ENCODE measurements at regions not wholly inside any gene's neighbourhood (a gene's known extent, or its start where the extent isn't known, plus 50 kb on each side); places are given as distances from the start of the nearest gene placed in this dataset.

DNA sequence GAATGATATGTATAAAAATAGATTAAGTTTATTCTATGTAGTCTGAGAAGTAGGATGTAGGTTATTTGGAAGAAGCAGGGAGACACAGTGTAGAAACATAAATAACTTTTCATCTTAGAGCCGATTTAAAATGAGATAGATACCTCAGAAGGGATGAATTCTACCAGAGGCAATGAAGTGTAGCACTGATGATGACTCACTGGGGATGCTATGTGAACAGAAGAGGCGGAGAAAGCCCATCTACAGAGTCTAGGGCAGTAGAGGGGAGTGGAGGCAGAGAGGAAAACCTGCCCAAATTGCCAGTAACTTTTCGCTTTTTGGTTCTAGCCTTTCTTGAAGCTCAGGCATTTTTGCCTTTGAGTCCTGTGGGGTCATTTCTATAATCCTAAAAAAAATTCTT, 451.8 kb downstream of the ATP23 start:
- H3K4me1 ChIP-seq: no peaks in the 10 kb centered on the region
- no peaks in the 10 kb centered on the region for H3K27me3 ChIP-seq
- H3K4me3 ChIP-seq: no peak overlapping the region
- TF ChIP-seq EP300 (IDR thresholded peaks at IDR 0.05) (no peak), POLR2A (IDR thresholded peaks at IDR 0.05) (no peak), POLR2AphosphoS5 (IDR thresholded peaks at IDR 0.05) (no peak)
- TF ChIP-seq, protein P1, sequence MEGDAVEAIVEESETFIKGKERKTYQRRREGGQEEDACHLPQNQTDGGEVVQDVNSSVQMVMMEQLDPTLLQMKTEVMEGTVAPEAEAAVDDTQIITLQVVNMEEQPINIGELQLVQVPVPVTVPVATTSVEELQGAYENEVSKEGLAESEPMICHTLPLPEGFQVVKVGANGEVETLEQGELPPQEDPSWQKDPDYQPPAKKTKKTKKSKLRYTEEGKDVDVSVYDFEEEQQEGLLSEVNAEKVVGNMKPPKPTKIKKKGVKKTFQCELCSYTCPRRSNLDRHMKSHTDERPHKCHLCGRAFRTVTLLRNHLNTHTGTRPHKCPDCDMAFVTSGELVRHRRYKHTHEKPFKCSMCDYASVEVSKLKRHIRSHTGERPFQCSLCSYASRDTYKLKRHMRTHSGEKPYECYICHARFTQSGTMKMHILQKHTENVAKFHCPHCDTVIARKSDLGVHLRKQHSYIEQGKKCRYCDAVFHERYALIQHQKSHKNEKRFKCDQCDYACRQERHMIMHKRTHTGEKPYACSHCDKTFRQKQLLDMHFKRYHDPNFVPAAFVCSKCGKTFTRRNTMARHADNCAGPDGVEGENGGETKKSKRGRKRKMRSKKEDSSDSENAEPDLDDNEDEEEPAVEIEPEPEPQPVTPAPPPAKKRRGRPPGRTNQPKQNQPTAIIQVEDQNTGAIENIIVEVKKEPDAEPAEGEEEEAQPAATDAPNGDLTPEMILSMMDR (IDR thresholded peaks at IDR 0.05): no peak
- WGBS, 2 donors (ENCODE audit: low coverage in 1 of 2): 90 to 95% methylated on average over 3 of the region's 3 CpGs
- H3K9me3 ChIP-seq: no peaks in the 10 kb centered on the region
- ATAC-seq: no peak
- no peaks in the 10 kb centered on the region for H3K36me3 ChIP-seq
- H3K27ac ChIP-seq: no peak overlapping the region

DNA sequence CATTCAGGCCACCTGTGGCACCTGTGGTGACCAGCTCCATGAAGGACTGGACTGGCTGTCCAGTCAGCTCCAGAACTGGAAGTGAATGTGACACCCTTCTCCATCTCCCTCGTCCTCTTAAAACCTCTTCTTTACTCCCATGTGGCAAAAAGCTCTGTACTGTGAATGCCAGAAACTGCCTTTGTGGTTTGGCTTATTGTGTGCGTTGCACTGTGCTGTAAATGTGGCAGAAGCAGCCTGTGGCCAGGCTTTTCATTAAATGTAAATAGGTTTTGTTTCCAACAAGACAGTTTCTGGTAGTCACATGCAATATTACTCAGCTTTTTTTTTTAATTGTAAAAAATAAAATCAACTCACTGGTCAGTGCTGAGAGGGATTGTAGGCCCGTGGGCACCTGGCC, 453.7 kb downstream of the ATP23 start:
- ATAC-seq: no peak
- no peaks in the 10 kb centered on the region for H3K27me3 ChIP-seq
- H3K4me3 ChIP-seq: no peak overlapping the region
- H3K36me3 ChIP-seq: no peaks in the 10 kb centered on the region
- TF ChIP-seq POLR2A (IDR thresholded peaks at IDR 0.05): no peak
- TF ChIP-seq, protein P1 (IDR thresholded peaks at IDR 0.05): no peak
- TF ChIP-seq EP300 (IDR thresholded peaks at IDR 0.05): no peak
- no peaks in the 10 kb centered on the region for H3K4me1 ChIP-seq
- no peaks in the 10 kb centered on the region for H3K9me3 ChIP-seq
- H3K27ac ChIP-seq: no peak overlapping the region
- WGBS, 2 donors (ENCODE audit: low coverage in 1 of 2): 84 to 85% methylated on average over 2 to 3 of the region's 3 CpGs

DNA sequence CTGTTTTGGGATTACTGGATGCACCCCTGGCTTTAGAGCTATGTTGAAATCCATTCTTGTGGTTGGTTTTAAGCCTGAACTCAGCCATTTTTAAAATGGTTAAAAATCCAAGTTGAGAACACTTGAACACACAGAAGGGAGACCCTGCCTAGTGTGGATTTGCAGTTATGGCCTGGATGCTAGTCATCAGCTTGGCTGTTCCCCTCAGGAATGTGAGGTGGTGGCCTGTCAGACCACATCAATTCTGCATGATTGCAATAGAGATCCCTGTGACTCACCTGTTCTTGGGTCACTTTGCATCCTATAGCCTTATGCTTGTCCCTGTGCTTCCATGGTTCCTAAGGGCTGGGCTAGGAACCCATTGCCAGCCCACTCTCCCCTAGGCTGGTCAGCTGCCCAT, 454.1 kb downstream of the ATP23 start:
- Histone ChIP-seq H3K4me1 (no peaks in the 10 kb centered on the region), H3K9me3 (no peaks in the 10 kb centered on the region), H3K36me3 (no peaks in the 10 kb centered on the region), H3K4me3 (no peak overlapping the region), H3K27me3 (no peaks in the 10 kb centered on the region), H3K27ac (no peak overlapping the region)
- no peak for ATAC-seq
- TF ChIP-seq POLR2A (IDR thresholded peaks at IDR 0.05): no peak
- no peak for TF ChIP-seq POLR2AphosphoS5 (IDR thresholded peaks at IDR 0.05)
- TF ChIP-seq, protein P1 (IDR thresholded peaks at IDR 0.05): no peak
- no peak for TF ChIP-seq EP300 (IDR thresholded peaks at IDR 0.05)

- Histone ChIP-seq H3K4me3 (no peak overlapping the region), H3K27ac (no peak overlapping the region), H3K9me3 (no peaks in the 10 kb centered on the region), H3K36me3 (no peaks in the 10 kb centered on the region), H3K4me1 (no peaks in the 10 kb centered on the region), H3K27me3 (no peaks in the 10 kb centered on the region)
- 79 to 100% methylated on average over 1 to 2 of the region's 2 CpGs for WGBS, 2 donors (ENCODE audit: low coverage in 1 of 2)
- no peak for ATAC-seq
- TF ChIP-seq POLR2AphosphoS5 (IDR thresholded peaks at IDR 0.05) (no peak), EP300 (IDR thresholded peaks at IDR 0.05) (no peak), POLR2A (IDR thresholded peaks at IDR 0.05) (no peak)
- TF ChIP-seq, protein P1 (IDR thresholded peaks at IDR 0.05): no peak
Observed at GRCh38 chr12:58396239-58396638, 454.9 kb downstream of the ATP23 start.

DNA sequence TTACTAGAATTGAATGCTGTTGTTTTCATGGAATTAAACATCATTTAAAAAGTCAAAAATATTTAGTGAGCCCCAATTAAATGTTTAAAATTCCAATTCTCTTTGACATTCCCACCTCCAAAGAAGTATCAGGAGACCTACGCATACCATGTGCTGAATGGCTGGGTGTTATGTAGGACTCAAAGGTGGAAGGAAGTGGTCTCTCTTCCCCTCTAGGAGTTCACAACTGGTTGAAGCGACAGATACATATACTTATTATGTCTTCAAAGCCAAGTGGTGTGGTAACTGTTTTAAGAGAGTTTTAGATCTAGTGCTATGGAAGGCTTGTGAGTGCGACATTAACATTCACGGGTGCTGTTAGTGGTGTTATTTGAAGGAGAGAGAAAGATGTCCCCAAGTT, 464.0 kb downstream of the ATP23 start:
- H3K9me3 ChIP-seq: no peaks in the 10 kb centered on the region
- no peaks in the 10 kb centered on the region for H3K36me3 ChIP-seq
- H3K4me1 ChIP-seq: no peaks in the 10 kb centered on the region
- WGBS, 2 donors (ENCODE audit: low coverage in 1 of 2): 83 to 92% methylated on average over 3 to 4 of the region's 4 CpGs
- H3K27me3 ChIP-seq: no peaks in the 10 kb centered on the region
- TF ChIP-seq POLR2A (IDR thresholded peaks at IDR 0.05): no peak
- TF ChIP-seq EP300 (IDR thresholded peaks at IDR 0.05): no peak
- no peak for TF ChIP-seq POLR2AphosphoS5 (IDR thresholded peaks at IDR 0.05)
- H3K4me3 ChIP-seq: no peak overlapping the region
- no peak overlapping the region for H3K27ac ChIP-seq
- ATAC-seq: no peak

All from gastroesophageal sphincter (tissue), 4 donors.